ENCODE measurements at regions not wholly inside any gene's neighbourhood (a gene's known extent, or its start where the extent isn't known, plus 50 kb on each side); places are given as distances from the start of the nearest gene placed in this dataset.

- H3K27me3 Mint-ChIP-seq (ENCODE audit: insufficient read depth, low read depth, poor library complexity): peaks cover 2% of the 10 kb centered on the region
- ATAC-seq (no peak), DNase-seq (ENCODE audit: low spot score) (no peak)
- Histone ChIP-seq H3K4me3 (no peak overlapping the region), H3K36me3 (ENCODE audit: insufficient read depth) (no peaks in the 10 kb centered on the region), H3F3A (replicated peaks; ENCODE audit: low read depth) (no peaks in the 10 kb centered on the region), H3K27me3 (ENCODE audit: insufficient read depth) (no peaks in the 10 kb centered on the region), H4K20me1 (replicated peaks; ENCODE audit: insufficient read depth) (no peaks in the 10 kb centered on the region), H3K79me2 (replicated peaks; ENCODE audit: insufficient read depth) (no peaks in the 10 kb centered on the region), H2AFZ (no peak overlapping the region), H3K4me2 (no peak overlapping the region), H3K27ac (ENCODE audit: low read depth) (no peak overlapping the region), H3K4me1 (ENCODE audit: insufficient read depth) (no peaks in the 10 kb centered on the region), H3K9me2 (ENCODE audit: insufficient read depth) (peaks cover 9% of the 10 kb centered on the region; the same call in 1 of the 2 replicates)
- no peak overlapping the region for H3K27ac Mint-ChIP-seq
- no peak overlapping the region for H3K4me3 Mint-ChIP-seq
- H3K9me3 Mint-ChIP-seq: peaks cover 4% of the 10 kb centered on the region
- TF ChIP-seq EZH2phosphoT487 (IDR thresholded peaks at IDR 0.05; ENCODE audit: unreplicated experiment): no peak
- H3K4me1 Mint-ChIP-seq: no peaks in the 10 kb centered on the region
- no peaks in the 10 kb centered on the region for H3K36me3 Mint-ChIP-seq (ENCODE audit: low read depth)
These were observed 175.7 kb downstream of the AXIN2 start for GRCh38 chr17:65385726-65386125.

- H4K20me1 ChIP-seq (replicated peaks; ENCODE audit: insufficient read depth): no peaks in the 10 kb centered on the region
- no peaks in the 10 kb centered on the region for H3K36me3 ChIP-seq (ENCODE audit: insufficient read depth)
- H3K4me3 Mint-ChIP-seq: no peak overlapping the region
- H3K27me3 ChIP-seq (ENCODE audit: insufficient read depth): no peaks in the 10 kb centered on the region
- no peak overlapping the region for H3K4me2 ChIP-seq
- no peak overlapping the region for H2AFZ ChIP-seq
- no peak overlapping the region for H3K4me3 ChIP-seq
- H3K27ac ChIP-seq (ENCODE audit: low read depth): no peak overlapping the region
- H3K9me3 Mint-ChIP-seq: peaks cover 4% of the 10 kb centered on the region
- DNase-seq (ENCODE audit: low spot score): no peak
- H3K27me3 Mint-ChIP-seq (ENCODE audit: insufficient read depth, low read depth, poor library complexity): peaks cover 2% of the 10 kb centered on the region
- no peaks in the 10 kb centered on the region for H3F3A ChIP-seq (replicated peaks; ENCODE audit: low read depth)
- no peak for TF ChIP-seq CREB1 (CRISPR knock-in tag; IDR thresholded peaks at IDR 0.05; ENCODE audit: low read depth)
- no peak for ATAC-seq
- peaks cover 9% of the 10 kb centered on the region; the same call in 1 of the 2 replicates for H3K9me2 ChIP-seq (ENCODE audit: insufficient read depth)
- H3K27ac Mint-ChIP-seq: no peak overlapping the region
- H3K79me2 ChIP-seq (replicated peaks; ENCODE audit: insufficient read depth): no peaks in the 10 kb centered on the region
- no peaks in the 10 kb centered on the region for H3K4me1 Mint-ChIP-seq
- no peaks in the 10 kb centered on the region for H3K36me3 Mint-ChIP-seq (ENCODE audit: low read depth)
- no peaks in the 10 kb centered on the region for H3K4me1 ChIP-seq (ENCODE audit: insufficient read depth)
These were observed 176.4 kb downstream of the AXIN2 start for GRCh38 chr17:65385071-65385470.

GRCh38 chr17:65381152-65381551 lies 180.3 kb downstream of the AXIN2 start:
- peaks cover 2% of the 10 kb centered on the region for H3K27me3 Mint-ChIP-seq (ENCODE audit: insufficient read depth, low read depth, poor library complexity)
- no peaks in the 10 kb centered on the region for H3K36me3 Mint-ChIP-seq (ENCODE audit: low read depth)
- H3F3A ChIP-seq (replicated peaks; ENCODE audit: low read depth): no peaks in the 10 kb centered on the region
- no peak overlapping the region for H3K4me3 Mint-ChIP-seq
- no peaks in the 10 kb centered on the region for H3K79me2 ChIP-seq (replicated peaks; ENCODE audit: insufficient read depth)
- no peaks in the 10 kb centered on the region; the same call in 1 of the 3 replicates for H3K9me3 Mint-ChIP-seq
- H3K27ac Mint-ChIP-seq: no peak overlapping the region
- H3K27ac ChIP-seq (ENCODE audit: low read depth): no peak overlapping the region
- no peak overlapping the region for H3K4me3 ChIP-seq
- DNase-seq (ENCODE audit: low spot score) (no peak), ATAC-seq (no peak)
- no peaks in the 10 kb centered on the region for H4K20me1 ChIP-seq (replicated peaks; ENCODE audit: insufficient read depth)
- no peaks in the 10 kb centered on the region for H3K4me1 ChIP-seq (ENCODE audit: insufficient read depth)
- H3K4me2 ChIP-seq: no peak overlapping the region
- peaks cover 9% of the 10 kb centered on the region; the same call in 1 of the 2 replicates for H3K9me2 ChIP-seq (ENCODE audit: insufficient read depth)
- no peaks in the 10 kb centered on the region for H3K27me3 ChIP-seq (ENCODE audit: insufficient read depth)
- no peaks in the 10 kb centered on the region for H3K4me1 Mint-ChIP-seq
- no peak overlapping the region for H2AFZ ChIP-seq
- H3K36me3 ChIP-seq (ENCODE audit: insufficient read depth): no peaks in the 10 kb centered on the region
- no peak for TF ChIP-seq NANOG (IDR thresholded peaks at IDR 0.05; ENCODE audit: borderline replicate concordance)
- TF ChIP-seq CTCF (conservative IDR thresholded peaks at IDR 0.05; ENCODE audit: low read depth in 2 of 2): no peak
- no peak for TF ChIP-seq ZNF462 (CRISPR knock-in tag; IDR thresholded peaks at IDR 0.05)
- TF ChIP-seq JUNB (IDR thresholded peaks at IDR 0.05; ENCODE audit: unreplicated experiment): no peak
